IPS-NIHi11 (cell line): ENCODE measurements at regions not wholly inside any gene's neighbourhood (a gene's known extent, or its start where the extent isn't known, plus 50 kb on each side); places are given as distances from the start of the nearest gene placed in this dataset.

Experiments used
- DNase-seq: peaks from one replicate; pipeline ENCODE4 v3.0.0; 2012; ENCODE audit warnings: mixed read lengths, low spot score

DNA sequence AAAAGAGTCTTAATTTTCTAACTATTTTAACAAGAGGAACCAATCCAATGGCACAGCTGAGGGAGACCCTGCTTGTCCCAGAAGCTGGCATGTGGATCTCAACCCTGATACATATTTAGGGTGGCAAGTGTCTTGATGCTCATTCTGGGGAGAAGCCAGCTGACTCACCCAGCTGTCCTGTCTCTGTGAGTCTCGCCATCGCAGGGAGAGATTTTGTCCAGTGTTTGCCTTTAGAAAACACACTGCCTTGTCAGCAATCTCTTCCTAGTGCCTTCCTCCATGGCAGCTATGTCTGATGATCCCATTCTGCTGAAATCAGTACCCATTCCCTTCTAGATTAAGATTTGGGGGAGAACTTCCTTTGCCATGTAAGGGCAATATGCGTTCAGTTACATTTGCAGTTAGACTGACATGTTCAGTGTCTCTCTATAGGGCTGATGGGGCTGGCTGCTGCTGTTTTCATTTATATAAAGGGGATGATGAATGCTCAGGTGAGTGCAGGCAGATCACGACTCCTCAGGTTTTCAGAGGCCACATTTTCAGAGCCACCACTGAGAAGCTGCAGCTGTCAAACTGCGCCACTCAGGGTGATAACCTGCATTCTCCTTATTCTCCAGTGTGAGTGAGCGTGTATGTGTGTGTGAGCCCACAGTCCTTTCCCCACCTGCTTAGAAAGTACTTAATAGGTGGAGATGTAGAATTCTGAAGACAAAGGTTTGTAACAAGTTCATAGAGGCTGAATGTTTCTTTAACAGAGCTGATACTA is 217.0 kb downstream of the GAS1 start:
- DNase-seq, result no peak

DNA sequence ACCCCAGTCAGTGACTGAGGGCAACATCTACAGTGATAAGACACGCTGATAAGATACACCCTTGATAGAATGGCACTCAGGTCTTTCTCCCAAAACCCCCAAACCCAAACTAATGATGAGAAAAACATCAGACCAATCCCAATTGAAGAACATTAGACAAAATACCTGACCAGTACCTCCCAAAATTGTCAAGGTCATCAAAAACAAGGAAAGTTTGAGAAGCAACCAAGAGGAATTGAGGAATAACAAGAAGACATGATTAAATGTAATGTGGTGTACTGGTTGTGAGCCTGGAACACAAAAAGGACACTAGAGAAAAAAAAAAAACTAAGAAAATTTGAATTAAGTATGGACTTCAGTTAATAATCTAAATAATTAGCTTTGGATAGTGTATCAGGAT is 222.8 kb downstream of the GAS1 start:
- DNase-seq, result no peak

DNA sequence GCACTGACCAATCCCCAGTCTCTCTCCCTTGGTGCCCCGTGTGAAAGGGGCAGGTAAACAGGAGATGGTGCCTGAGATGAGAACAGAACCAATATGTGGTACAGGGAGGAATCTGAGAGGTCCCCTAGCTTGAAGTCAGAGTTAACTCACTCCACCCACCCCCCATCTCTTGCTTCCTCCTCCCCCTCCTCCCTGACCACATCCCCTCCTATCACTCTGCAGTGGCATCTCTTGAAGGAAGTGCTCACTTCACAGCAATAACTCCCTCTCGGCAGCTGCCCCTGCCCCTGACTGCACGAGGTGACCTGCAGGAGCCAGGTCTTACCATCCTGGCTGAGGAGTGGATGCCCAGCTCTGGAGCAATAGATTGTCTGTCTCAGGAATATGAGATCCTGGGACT is 224.0 kb downstream of the GAS1 start:
- DNase-seq, result no peak

DNA sequence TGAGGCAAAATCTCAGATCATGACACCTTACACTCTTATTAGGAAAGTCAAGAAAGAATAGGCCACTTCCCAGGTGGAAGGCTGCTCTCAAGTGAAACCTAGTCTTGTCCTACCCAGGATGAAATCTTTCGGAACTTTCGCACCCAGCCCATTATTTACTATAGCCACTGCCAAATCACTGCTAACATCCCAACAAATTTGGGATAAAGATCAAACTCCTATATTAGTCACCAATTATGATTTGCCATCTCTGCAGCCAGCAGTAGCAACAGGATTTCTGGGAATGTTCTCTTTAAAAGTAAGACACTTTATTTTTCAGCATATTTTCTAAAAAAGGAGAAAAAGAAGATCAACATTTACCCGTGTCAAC is 224.6 kb downstream of the GAS1 start:
- DNase-seq, result no peak

DNA sequence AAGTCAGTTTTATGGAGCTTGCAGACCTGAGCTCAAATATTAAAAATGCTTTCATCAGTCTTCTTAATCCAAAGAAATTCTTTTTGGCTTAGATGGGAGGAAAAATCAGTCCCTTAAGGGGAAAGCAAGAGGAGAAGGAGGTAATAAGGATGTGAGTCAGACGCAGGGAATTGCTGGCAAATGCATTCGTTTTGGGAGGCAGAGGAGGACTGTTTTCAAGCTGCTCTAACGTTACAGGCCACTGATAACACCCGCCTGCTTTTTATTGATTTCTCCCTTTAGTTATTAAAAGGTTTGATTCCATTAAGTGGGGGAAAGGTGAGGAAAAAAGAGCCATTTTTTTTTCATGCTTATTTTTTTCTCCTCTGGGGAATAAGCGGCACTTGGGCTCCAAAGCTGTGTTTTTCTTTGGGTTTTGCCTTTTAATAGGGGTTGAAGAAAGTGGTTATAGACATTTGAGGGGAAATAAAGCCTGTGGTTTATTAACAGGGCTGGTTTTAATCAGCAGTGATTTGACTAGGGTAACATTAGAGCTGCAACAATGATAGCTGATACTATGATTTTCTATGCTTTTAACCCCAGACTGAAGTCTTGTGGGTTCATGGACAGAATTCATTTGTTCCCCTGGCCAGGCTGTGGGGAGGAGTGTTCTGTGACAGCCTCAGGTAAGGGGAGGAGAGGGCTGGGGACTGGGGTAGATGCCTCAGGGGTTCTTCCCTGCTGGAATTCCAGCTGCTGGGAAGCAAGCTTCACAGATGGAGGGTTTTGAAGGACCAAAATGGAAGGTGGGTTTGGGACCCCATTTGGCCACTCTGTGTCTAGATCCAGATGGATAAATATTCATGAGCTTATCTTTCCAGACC is 225.2 kb downstream of the GAS1 start:
- no peak for DNase-seq

DNA sequence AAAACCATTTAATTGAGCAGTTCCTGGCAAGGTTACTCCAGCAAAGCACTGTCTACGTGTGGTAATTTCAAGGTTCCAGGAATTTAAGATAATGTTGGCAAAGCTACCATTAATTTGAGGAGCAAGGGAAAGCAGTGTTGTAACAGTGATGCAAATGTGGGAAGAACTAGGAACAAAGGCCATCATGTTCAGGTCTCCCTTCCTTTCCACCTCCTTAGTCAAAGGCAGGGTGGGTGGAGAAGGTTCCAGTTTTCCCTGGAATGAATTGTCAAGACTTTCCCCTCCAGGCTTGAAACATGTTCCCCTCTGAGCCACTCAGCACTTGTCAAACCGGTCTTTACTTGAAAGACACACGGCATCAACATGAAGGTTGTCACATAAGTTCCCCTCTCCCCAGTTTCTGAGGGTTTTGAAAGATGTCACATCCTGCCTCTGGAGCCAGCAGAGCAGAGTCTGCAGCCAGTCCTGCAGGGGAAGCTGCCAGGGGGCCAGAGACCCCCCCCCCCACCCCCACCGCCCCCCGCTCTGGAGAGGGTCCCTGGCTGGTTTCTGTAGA is 226.0 kb downstream of the GAS1 start:
- DNase-seq, result no peak

DNA sequence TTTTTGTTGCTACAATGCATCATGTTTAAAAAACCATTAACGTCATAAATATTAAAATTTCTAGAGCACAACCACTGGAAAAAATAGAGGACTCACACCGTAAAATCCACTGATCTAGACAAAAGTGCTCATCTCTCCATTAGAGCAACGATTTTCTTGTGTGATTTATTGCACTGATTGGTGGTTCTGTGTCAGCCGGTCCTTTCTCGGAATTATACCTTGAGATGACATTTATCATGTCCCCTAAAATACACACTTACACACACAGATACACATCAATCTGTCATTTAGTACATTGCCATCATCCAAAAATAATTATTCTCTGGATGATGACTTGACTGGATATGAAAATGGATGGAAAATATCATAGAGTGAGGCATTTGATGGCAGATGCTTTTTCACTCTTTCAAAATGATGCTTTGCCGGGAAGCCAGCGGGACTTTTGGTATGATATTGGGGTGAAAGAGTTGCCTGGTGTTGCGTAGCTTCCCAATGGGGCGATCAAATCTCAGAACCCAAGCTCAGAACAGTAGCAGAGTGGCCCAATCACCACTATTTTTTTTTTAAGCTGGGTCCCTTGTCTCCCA is 226.6 kb downstream of the GAS1 start:
- DNase-seq, result no peak

DNA sequence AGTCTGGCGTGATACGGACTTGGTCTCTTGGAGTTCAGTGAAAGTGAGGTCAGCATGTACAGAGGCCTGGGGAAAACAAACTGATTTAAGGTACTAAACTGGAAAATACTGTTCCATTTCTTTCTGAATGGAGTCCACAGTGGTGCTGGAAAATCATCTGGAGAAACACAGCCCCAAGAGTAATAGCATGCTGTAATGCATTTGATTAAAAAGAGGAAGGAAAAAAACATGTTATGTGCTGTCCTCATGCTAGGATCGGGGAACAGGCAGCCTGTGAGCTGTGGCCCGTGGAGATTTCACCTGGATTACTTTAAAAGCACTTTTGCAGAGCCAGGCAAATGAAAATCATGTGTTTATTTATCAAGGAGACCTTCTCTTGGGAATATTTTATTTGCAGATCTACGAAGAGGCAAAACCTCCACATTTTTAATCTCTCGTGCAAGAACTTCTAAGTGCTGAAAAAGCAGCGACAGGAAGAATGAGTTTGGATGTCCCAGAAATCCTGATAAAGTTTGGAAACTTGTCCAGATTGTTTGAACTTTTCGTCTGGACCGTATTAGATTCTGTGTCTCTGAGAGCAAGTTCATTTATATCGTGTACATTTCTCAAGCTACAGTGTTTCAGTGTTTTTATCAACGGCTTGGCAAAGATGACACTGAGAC is 228.8 kb downstream of the GAS1 start:
- DNase-seq, result no peak

DNA sequence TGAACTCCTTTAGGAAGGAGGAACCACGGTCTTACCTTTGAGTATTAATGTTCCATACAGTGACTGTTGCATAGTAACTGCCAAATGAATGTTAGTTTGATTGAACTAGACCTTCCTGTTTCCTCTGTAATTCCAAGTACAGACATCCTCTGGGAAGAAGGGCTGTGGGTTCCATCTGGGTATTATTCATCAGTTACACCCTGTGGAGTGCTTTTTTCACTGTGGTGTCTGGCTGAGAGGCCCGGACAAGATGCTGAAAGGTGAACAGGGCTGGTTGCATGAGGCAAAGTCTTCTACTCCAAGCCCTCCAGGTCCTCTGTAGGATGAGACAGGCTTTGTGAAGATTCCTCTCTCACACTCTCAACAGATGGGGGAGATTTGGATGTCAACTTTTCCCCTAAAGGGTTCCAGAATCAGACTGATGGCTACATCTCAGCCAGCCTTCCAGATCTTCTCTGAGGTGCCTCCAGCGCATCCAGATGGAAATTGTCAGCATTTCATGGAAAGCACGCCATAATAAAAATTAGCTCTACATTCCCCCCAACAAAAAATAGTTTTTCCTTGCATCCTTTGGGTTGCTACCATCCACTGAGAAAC is 230.9 kb downstream of the GAS1 start:
- DNase-seq, result no peak

DNA sequence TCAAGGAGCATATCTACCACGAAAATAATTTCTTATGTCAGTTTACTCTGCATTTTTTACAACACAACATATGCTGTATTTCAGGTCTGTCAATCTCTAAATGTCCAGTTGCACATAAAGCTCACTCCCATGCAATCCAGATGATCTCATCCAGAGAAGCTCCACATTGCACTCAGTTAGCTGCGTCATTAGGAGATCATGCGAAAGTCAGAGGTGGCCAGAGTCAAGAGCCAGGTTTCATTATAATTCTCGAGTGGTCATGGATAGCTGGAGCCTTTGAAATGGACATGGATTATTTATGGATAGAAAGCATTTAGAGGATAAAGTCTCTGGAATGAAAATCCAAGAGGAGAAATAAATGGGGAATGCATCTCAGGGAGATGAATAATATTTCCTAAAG is 232.3 kb downstream of the GAS1 start:
- DNase-seq, result no peak

DNA sequence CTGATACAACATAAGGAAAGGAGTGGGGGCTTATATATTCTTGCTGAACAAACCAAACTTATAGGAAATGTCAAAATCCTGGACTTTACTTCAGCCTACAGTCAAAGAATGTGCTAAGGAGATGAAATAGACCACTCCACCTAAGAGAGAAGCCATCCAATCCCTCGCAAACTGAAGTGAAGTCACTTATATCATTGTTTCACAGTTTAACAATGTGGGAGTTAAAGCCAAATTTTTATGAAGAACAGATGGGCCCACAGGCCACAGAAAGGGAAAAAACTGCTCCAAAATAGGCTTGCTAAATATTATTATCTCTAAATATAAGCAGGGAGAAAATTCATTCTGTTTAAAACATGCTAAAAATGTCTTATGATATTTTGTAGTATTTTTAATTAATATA is 233.3 kb downstream of the GAS1 start:
- DNase-seq, result no peak

DNA sequence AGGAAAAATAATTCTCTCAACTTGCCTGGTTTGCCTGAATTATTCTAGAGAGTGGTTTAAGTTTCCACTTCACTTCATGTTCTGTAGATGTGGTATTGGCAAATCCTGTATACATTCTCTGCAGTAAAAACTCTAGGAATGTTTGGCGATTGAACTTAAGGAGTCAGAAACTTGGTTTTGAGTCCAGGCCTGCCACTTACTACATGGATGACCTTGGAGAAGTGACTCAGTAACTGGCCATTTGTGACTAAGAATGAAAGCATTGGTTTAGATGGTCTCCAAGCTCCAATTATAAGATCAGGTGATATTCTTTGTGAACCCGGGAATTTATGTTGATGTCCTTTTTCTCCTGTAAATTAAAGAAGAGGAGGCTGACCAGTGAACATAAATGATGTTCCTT is 233.8 kb downstream of the GAS1 start:
- DNase-seq, result no peak

DNA sequence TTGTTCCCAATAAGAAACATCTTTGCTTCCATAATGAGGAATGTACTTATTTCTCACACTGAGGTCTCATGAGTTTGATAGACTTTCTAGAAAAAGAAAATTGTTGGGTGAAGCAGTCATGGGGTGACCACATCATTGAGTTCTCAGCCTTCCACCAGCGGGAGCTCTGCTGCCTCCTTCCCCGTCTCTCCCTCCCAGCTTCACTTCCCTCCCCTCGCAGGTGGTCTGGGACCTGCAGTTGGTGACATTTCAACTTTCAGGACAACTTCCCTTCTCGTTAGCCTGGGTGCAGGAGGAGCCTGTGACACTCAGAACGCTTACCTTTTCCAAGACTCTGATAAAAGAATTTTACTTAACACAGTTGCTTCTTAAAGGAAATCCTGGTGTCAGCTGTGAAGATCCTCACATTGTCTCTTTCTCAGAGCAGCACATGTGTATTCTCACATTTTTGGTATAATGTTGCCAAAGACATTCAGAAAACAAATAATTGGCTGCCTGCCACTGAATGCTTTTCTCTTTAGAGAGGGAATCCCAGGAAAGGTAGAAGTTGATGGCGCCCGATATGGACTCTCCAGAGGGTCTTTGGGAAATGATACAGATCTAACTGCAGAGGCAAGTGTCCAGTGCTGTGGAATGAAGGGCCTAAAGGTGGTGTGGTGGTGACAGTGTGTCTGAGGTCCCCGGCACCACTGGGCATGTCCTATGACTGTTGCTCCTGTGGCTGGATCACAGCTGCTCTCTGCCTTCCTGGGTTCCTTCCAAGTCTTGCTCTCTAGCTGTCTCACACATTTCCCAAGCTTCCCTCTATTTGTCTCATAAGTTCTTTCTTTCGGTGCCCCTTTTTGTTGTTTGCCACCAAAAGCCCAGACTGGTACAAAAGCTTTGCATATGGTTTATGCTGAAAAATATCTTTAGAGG is 238.1 kb downstream of the GAS1 start:
- no peak for DNase-seq

DNA sequence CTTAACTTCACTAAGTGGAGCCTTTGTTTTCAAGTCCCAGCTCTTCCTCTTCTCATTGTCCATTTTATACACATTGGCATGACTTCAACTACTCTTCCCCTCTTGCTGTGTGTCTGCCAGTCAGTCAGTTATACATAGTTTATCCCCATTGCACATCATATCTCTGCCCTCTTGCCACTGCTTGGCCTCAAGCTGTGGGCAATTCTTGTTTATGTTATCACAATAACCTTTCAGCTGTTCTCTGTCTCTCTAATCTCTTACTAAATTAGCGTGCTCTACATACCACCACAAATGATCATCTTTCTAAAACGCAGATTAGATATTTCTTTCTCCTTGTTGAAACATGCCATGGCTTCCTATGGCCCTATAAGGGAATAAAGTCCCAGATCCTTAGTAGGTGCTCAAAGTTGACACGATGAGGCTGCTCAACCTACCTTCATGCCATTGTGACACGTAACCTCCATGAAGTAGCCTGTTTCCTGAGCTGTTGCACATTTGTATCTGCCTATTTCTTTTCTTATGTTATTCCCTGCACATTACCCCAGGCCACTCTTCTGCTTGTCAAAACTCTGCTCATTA is 239.3 kb downstream of the GAS1 start:
- no peak for DNase-seq

DNA sequence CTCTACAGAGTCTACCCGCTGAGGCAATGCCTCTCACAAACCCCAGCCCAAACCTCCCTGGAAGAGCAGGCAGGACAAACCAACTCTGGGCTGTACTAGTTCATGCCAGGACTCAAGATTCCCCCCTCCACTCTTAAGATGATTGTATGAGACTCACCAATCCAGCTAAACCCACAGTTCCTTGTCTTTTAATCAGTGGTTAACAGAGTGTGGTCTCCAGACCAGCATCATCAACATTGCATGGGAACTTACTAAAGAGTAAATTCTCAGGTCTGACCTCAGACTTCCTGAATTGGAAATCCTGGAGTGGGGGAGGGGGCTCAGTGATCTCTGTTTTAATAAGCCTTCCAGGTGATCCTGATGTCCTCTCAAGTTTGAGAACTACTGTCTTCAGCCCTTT is 240.9 kb downstream of the GAS1 start:
- no peak for DNase-seq

DNA sequence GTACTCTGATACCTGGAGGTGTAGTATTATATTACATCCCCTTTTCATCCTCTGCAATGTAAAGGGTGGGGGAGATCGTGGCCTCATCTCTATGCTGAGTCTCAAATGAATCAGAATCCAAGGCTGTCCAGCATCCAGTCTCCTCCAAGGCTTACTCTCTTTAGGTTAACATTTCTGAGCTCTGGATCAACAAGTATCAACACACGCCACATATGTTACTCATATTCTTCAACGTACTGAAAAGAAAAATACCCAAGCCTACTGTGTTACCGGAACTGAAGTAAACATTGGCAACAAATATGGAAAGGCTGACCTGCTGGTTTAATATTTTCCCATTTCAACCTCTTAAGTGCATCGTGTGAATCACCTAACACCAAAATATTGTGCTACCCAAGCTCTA is 241.8 kb downstream of the GAS1 start:
- no peak for DNase-seq

DNA sequence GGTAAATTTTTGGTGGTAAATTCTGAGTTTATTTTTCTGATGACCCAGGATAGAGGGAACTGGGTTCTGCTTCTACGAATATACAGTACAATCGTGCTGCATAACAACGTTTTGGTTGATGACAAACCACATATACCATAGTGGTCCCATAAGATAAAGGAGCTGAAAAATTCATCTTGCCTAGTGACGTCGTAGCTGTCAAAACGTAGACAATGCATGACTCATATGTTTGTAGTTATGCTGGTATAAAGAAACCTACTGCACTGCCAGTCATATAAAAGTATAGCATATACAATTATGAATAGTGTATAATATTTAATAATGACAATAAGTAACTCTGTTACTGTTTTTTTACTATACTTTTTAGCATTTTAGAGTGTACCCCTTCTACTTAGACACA is 244.0 kb downstream of the GAS1 start:
- DNase-seq, result no peak

DNA sequence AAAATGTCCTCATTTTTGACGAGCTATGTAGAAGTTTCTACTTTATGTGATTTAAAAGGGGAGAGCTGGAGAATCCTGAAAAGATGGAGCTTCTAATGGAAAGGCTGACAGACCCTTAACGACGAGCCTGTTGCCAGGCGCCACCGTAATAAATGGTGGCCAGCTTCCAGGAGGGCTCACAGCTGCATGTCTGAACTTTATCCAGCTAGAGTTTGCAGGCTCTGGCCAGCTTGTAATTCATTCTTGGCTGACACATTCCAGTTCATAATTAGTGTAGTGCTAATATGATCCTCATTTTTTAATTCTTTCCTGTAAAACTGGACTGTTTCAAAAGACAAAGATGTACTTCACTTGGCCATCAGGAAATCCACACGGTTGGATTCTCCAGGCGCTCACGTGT is 246.7 kb downstream of the GAS1 start:
- DNase-seq, result no peak

DNA sequence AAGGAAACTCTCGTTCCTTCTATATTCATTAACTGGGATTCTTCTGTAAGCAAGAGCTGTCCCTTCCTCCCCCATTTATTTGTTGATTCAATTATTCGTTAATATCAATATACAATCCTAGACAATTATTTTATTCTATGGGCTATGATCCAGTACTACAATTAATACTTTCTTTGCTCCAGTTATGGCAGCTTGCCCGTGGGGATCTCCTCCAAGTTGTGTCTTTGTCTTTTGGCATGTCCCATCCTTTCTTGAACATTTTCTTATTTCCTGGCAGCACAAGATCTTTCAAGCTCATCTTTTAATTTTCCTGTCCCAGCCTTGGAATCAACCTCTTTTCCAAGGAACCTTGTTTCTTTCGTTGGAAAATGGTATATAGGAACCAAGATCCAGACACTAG is 249.3 kb downstream of the GAS1 start:
- no peak for DNase-seq

DNA sequence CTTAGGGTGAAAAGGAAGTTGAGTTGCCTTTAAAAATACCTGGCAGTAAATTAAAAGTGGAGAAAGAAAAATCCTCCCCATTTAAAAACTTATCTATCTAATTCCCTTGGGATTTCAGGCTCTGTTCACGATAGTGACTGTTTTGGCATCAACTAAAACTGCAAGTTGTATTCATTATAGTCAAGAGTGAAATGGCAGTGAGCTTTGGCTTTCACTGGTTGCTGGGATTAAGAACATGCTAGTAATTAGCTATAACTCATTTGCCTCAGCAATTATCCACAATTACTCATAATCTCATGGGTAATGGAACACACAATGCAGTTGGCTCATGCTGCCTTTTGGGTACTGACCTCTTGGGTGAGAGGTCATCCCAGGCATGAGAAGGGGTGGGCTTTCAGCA is 250.1 kb downstream of the GAS1 start:
- DNase-seq, result no peak
